SU-DHL-6 (cell line): ENCODE measurements at regions not wholly inside any gene's neighbourhood (a gene's known extent, or its start where the extent isn't known, plus 50 kb on each side); places are given as distances from the start of the nearest gene placed in this dataset.

Experiments
- CTCF ChIP-seq: fragments of 200-600 bp; sonication (generic); IDR thresholded peaks from one replicate; pipeline ENCODE4 v1.5.1; 2017; ENCODE audit warnings: antibody characterized with exemption, mild to moderate bottlenecking, low read length, moderate library complexity; ENCODE audit not compliant: insufficient read depth, poor library complexity, severe bottlenecking
- EZH2phosphoT487 ChIP-seq: fragments of 200-600 bp; sonication (generic), shearing (Covaris generic); conservative IDR thresholded peaks from 2 replicates; pipeline ENCODE4 v1.6.1; 2018; ENCODE audit warnings: mild to moderate bottlenecking, antibody characterized with exemption, low read length, moderate library complexity, mixed read lengths

- no peak for TF ChIP-seq CTCF
- TF ChIP-seq EZH2phosphoT487, result no peak
These were observed 61.7 kb downstream of the MRPS30 start for GRCh38 chr5:44870430-44870829.
